ENCODE measurements at regions not wholly inside any gene's neighbourhood (a gene's known extent, or its start where the extent isn't known, plus 50 kb on each side); places are given as distances from the start of the nearest gene placed in this dataset.

GRCh38 chr2:236975766-236976165 is 109.9 kb upstream of the COPS8 start:
- TF ChIP-seq USF1 (IDR thresholded peaks at IDR 0.05) = no peak
- no peak for TF ChIP-seq TEAD4 (IDR thresholded peaks at IDR 0.05)
- no peak for TF ChIP-seq YY1 (IDR thresholded peaks at IDR 0.05; ENCODE audit: low read depth)
- no peak for TF ChIP-seq CREB1 (IDR thresholded peaks at IDR 0.05; ENCODE audit: low read depth)
- no peak for TF ChIP-seq REST (IDR thresholded peaks at IDR 0.05; ENCODE audit: low read depth)
- TF ChIP-seq TAF1 (IDR thresholded peaks at IDR 0.05; ENCODE audit: low read depth) = no peak
- no peak for TF ChIP-seq RAD21 (IDR thresholded peaks at IDR 0.05; ENCODE audit: low read depth)
- no peak for TF ChIP-seq MAX (IDR thresholded peaks at IDR 0.05)
- TF ChIP-seq CEBPB (IDR thresholded peaks at IDR 0.05) = no peak

GRCh38 chr2:236976266-236977062 is 109.2 kb upstream of the COPS8 start:
- TF ChIP-seq NFIC (IDR thresholded peaks at IDR 0.05) (no peak), EP300 (IDR thresholded peaks at IDR 0.05; ENCODE audit: borderline replicate concordance) (no peak), RAD21 (IDR thresholded peaks at IDR 0.05; ENCODE audit: low read depth) (no peak), YY1 (IDR thresholded peaks at IDR 0.05; ENCODE audit: low read depth) (no peak)

GRCh38 chr2:236977063-236977851 is 108.4 kb upstream of the COPS8 start:
- no peak for TF ChIP-seq FOXM1 (IDR thresholded peaks at IDR 0.05; ENCODE audit: borderline replicate concordance, low read depth)
- no peak for TF ChIP-seq EGR1 (IDR thresholded peaks at IDR 0.05)
- TF ChIP-seq REST (IDR thresholded peaks at IDR 0.05; ENCODE audit: low read depth) = no peak
- no peak for TF ChIP-seq ZBTB7A (IDR thresholded peaks at IDR 0.05; ENCODE audit: low read depth)
- TF ChIP-seq TAF1 (IDR thresholded peaks at IDR 0.05; ENCODE audit: low read depth) = no peak

GRCh38 chr2:236977852-236978398 is 107.8 kb upstream of the COPS8 start:
- no peak for TF ChIP-seq TAF1 (IDR thresholded peaks at IDR 0.05; ENCODE audit: low read depth)

GRCh38 chr2:236979664-236980063 is 106.0 kb upstream of the COPS8 start:
- no peak for TF ChIP-seq FOXM1 (IDR thresholded peaks at IDR 0.05; ENCODE audit: borderline replicate concordance, low read depth)
- no peak for TF ChIP-seq YY1 (IDR thresholded peaks at IDR 0.05; ENCODE audit: low read depth)
- no peak for TF ChIP-seq EGR1 (IDR thresholded peaks at IDR 0.05)
- no peak for TF ChIP-seq CREB1 (IDR thresholded peaks at IDR 0.05; ENCODE audit: low read depth)
- TF ChIP-seq ZBTB7A (IDR thresholded peaks at IDR 0.05; ENCODE audit: low read depth) = no peak
- no peak for TF ChIP-seq TEAD4 (IDR thresholded peaks at IDR 0.05)
- no peak for TF ChIP-seq EP300 (IDR thresholded peaks at IDR 0.05; ENCODE audit: borderline replicate concordance)
- no peak for TF ChIP-seq NFIC (IDR thresholded peaks at IDR 0.05)
- no peak for TF ChIP-seq TCF12 (IDR thresholded peaks at IDR 0.05; ENCODE audit: low read depth)
- no peak for TF ChIP-seq TAF1 (IDR thresholded peaks at IDR 0.05; ENCODE audit: low read depth)
- no peak for TF ChIP-seq USF1 (IDR thresholded peaks at IDR 0.05)
- TF ChIP-seq CEBPB (IDR thresholded peaks at IDR 0.05) = no peak
- TF ChIP-seq RAD21 (IDR thresholded peaks at IDR 0.05; ENCODE audit: low read depth) = no peak
- no peak for TF ChIP-seq REST (IDR thresholded peaks at IDR 0.05; ENCODE audit: low read depth)

All from Ishikawa (cell line).